ENCODE measurements at regions not wholly inside any gene's neighbourhood (a gene's known extent, or its start where the extent isn't known, plus 50 kb on each side); places are given as distances from the start of the nearest gene placed in this dataset.

- no peak for DNase-seq (ENCODE audit: low read depth)
Measured at GRCh38 chr10:43900571-43900970, 251.9 kb upstream of the ZNF32 start.

GRCh38 chr10:43899224-43899959 lies 250.7 kb upstream of the ZNF32 start:
- no peak for DNase-seq (ENCODE audit: low read depth)

- no peak for DNase-seq (ENCODE audit: low read depth)
Measured at GRCh38 chr10:43898592-43898991, 249.9 kb upstream of the ZNF32 start.

GRCh38 chr10:43897765-43898419 lies 249.2 kb upstream of the ZNF32 start:
- no peak for DNase-seq (ENCODE audit: low read depth)

GRCh38 chr10:43892062-43892770 lies 243.5 kb upstream of the ZNF32 start:
- no peak for DNase-seq (ENCODE audit: low read depth)

GRCh38 chr10:43891241-43891640 lies 242.6 kb upstream of the ZNF32 start:
- no peak for DNase-seq (ENCODE audit: low read depth)

- DNase-seq (ENCODE audit: low read depth) = no peak
Measured at GRCh38 chr10:43890124-43890523, 241.4 kb upstream of the ZNF32 start.

- DNase-seq (ENCODE audit: low read depth) = no peak
Measured at GRCh38 chr10:43888586-43888985, 239.9 kb upstream of the ZNF32 start.

- DNase-seq (ENCODE audit: low read depth) = no peak
Measured at GRCh38 chr10:43885842-43886241, 237.2 kb upstream of the ZNF32 start.

- no peak for DNase-seq (ENCODE audit: low read depth)
Measured at GRCh38 chr10:43885252-43885651, 236.6 kb upstream of the ZNF32 start.

GRCh38 chr10:43884501-43885105 lies 235.9 kb upstream of the ZNF32 start:
- DNase-seq (ENCODE audit: low read depth) = no peak

- no peak for DNase-seq (ENCODE audit: low read depth)
Measured at GRCh38 chr10:43882711-43883110, 234.0 kb upstream of the ZNF32 start.

- DNase-seq (ENCODE audit: low read depth) = no peak
Measured at GRCh38 chr10:43881657-43882056, 233.0 kb upstream of the ZNF32 start.

- no peak for DNase-seq (ENCODE audit: low read depth)
Measured at GRCh38 chr10:43880160-43880559, 231.5 kb upstream of the ZNF32 start.

- DNase-seq (ENCODE audit: low read depth) = no peak
Measured at GRCh38 chr10:43879742-43880141, 231.1 kb upstream of the ZNF32 start.

GRCh38 chr10:43879162-43879561 lies 230.5 kb upstream of the ZNF32 start:
- DNase-seq (ENCODE audit: low read depth) = no peak

- no peak for DNase-seq (ENCODE audit: low read depth)
Measured at GRCh38 chr10:43878386-43878785, 229.7 kb upstream of the ZNF32 start.

GRCh38 chr10:43876976-43877375 lies 228.3 kb upstream of the ZNF32 start:
- DNase-seq (ENCODE audit: low read depth) = no peak

- DNase-seq (ENCODE audit: low read depth) = no peak
Measured at GRCh38 chr10:43874984-43875383, 226.3 kb upstream of the ZNF32 start.

- DNase-seq (ENCODE audit: low read depth) = no peak
Measured at GRCh38 chr10:43873717-43874116, 225.0 kb upstream of the ZNF32 start.

GRCh38 chr10:43872644-43873043 lies 224.0 kb upstream of the ZNF32 start:
- no peak for DNase-seq (ENCODE audit: low read depth)

- DNase-seq (ENCODE audit: low read depth) = no peak
Measured at GRCh38 chr10:43871545-43871944, 222.9 kb upstream of the ZNF32 start.

- DNase-seq (ENCODE audit: low read depth) = no peak
Measured at GRCh38 chr10:43870968-43871439, 222.3 kb upstream of the ZNF32 start.
